Endothelial cell of umbilical vein (primary cell): ENCODE measurements at regions not wholly inside any gene's neighbourhood (a gene's known extent, or its start where the extent isn't known, plus 50 kb on each side); places are given as distances from the start of the nearest gene placed in this dataset.

Experiments used
- BruUV-seq: library from RNA; stranded (reverse); fragments of 400-500 nt; replicated peaks from 2 replicates; lab custom pipeline; 2021; lab: Mats Ljungman, UMichigan
- CTCF ChIA-PET: fragments of 300-600, 350-600 bp; sonication (Branson Sonifier 250); formaldehyde crosslinking; loops from one replicate; lab custom pipeline; 2021; ENCODE audit warnings: antibody characterized with exemption, inconsistent platforms; lab: Charles Lee
- POLR2A ChIA-PET: fragments of 300-600, 350-600 bp; sonication (Branson Sonifier 250); formaldehyde crosslinking; loops from one replicate; lab custom pipeline; 2021; ENCODE audit warnings: antibody characterized with exemption, inconsistent platforms; lab: Charles Lee
- DNase-seq: peaks from one replicate; pipeline ENCODE4 v3.0.0-alpha.2; 2011; ENCODE audit warnings: low read depth, low spot score
- FAIRE-seq: peaks from 2 replicates; lab custom pipeline; 2011; peaks lifted over from hg19 to GRCh38; lab: Jason Lieb, UNC
- H2AFZ ChIP-seq: 2 replicates; pipeline ENCODE4 v1.6.0; 2012; ENCODE audit warnings: low read depth, low read length, control low read depth, inconsistent platforms
- H3K27ac ChIP-seq: 2 replicates; pipeline ENCODE4 v1.5.1; 2011; ENCODE audit warnings: low read depth, mild to moderate bottlenecking, control low read depth, low read length, moderate library complexity; ENCODE audit not compliant: insufficient read depth
- H3K27me3 ChIP-seq, 2 experiments: 2 replicates each; pipeline versions ENCODE4 v1.6.0 to v1.6.1; 2011; ENCODE audit warnings: low read length in 2 of 2, mixed read lengths in 1 of 2; ENCODE audit not compliant: control insufficient read depth in 2 of 2, insufficient read depth in 2 of 2
- H3K36me3 ChIP-seq, 2 experiments: 2 replicates in 1 of 2; 3 replicates in 1 of 2; pipeline ENCODE4 v1.5.1; 2011; ENCODE audit warnings: low read length in 2 of 2, mild to moderate bottlenecking in 1 of 2, moderate library complexity in 1 of 2; ENCODE audit not compliant: control insufficient read depth in 2 of 2, insufficient read depth in 2 of 2; ENCODE audit errors: extremely low read depth in 1 of 2
- H3K4me1 ChIP-seq: 3 replicates; pipeline ENCODE4 v1.5.1; 2011; ENCODE audit warnings: mild to moderate bottlenecking, low read length; ENCODE audit not compliant: control insufficient read depth, insufficient read depth; ENCODE audit errors: extremely low read depth
- H3K4me2 ChIP-seq: 2 replicates; pipeline ENCODE4 v1.6.1; 2011; ENCODE audit warnings: low read length, control low read depth, mixed read lengths; ENCODE audit not compliant: insufficient read depth
- H3K4me3 ChIP-seq, 3 experiments: fragments of 200-600 bp in 1 of 3; sonication (generic), shearing (Covaris generic) in 1 of 3; replicated peaks in 1 of 3; 2 replicates each; pipeline ENCODE4 v1.5.1; 2011 to 2016; ENCODE audit warnings: control low read depth in 3 of 3, low read length in 3 of 3, mild to moderate bottlenecking in 2 of 3, inconsistent platforms in 1 of 3, low read depth in 1 of 3, moderate library complexity in 1 of 3; ENCODE audit not compliant: insufficient read depth in 1 of 3
- H3K79me2 ChIP-seq: 2 replicates; pipeline ENCODE4 v1.6.0; 2012; ENCODE audit warnings: low read length, inconsistent platforms; ENCODE audit not compliant: control insufficient read depth, insufficient read depth
- H3K9ac ChIP-seq: replicated peaks from 2 replicates; pipeline ENCODE3; 2011; ENCODE audit warnings: low read length, control low read depth; ENCODE audit not compliant: insufficient read depth; ENCODE audit errors: extremely low read depth
- H3K9me1 ChIP-seq: replicated peaks from 3 replicates; pipeline ENCODE4 v1.6.0; 2011; ENCODE audit warnings: mild to moderate bottlenecking, low read length; ENCODE audit not compliant: control insufficient read depth, insufficient read depth; ENCODE audit errors: extremely low read depth
- H3K9me3 ChIP-seq: replicated peaks from 2 replicates; pipeline ENCODE4 v1.5.1; 2012; ENCODE audit warnings: low read length, inconsistent platforms; ENCODE audit not compliant: control insufficient read depth, insufficient read depth
- H4K20me1 ChIP-seq: replicated peaks from 2 replicates; pipeline ENCODE3; 2011; ENCODE audit warnings: mild to moderate bottlenecking, low read length; ENCODE audit not compliant: control insufficient read depth, insufficient read depth; ENCODE audit errors: extremely low read depth
- EZH2 ChIP-seq: IDR thresholded peaks from 2 replicates; pipeline ENCODE4 v1.6.1; 2012; ENCODE audit warnings: borderline replicate concordance, low read depth, mild to moderate bottlenecking, moderate library complexity, low read length, inconsistent platforms; ENCODE audit not compliant: severe bottlenecking
- FOS ChIP-seq: IDR thresholded peaks from 2 replicates; pipeline ENCODE4 v1.6.1; 2011; ENCODE audit warnings: mild to moderate bottlenecking, low read length, moderate library complexity, borderline replicate concordance; ENCODE audit not compliant: insufficient read depth
- GATA2 ChIP-seq: IDR thresholded peaks from 2 replicates; pipeline ENCODE4 v1.7.0; 2011; ENCODE audit warnings: low read depth, mild to moderate bottlenecking, moderate library complexity, mixed read lengths, low read length; ENCODE audit not compliant: insufficient read length, insufficient read depth
- JUN ChIP-seq: IDR thresholded peaks from 2 replicates; pipeline ENCODE4 v1.6.1; 2011; ENCODE audit warnings: borderline replicate concordance, low read depth; ENCODE audit not compliant: insufficient read length, insufficient read depth
- MAX ChIP-seq: IDR thresholded peaks from 2 replicates; pipeline ENCODE4 v1.6.1; 2011; ENCODE audit not compliant: insufficient read depth, insufficient read length
- MYC ChIP-seq: IDR thresholded peaks from one replicate; pipeline ENCODE4 v1.6.1; 2011; ENCODE audit warnings: mild to moderate bottlenecking, low read depth, low read length
- POLR2A ChIP-seq: IDR thresholded peaks from 2 replicates; pipeline ENCODE4 v1.6.1; 2012; ENCODE audit warnings: low read depth, mild to moderate bottlenecking, control low read depth, low read length
- POLR2AphosphoS5 ChIP-seq: IDR thresholded peaks from 2 replicates; pipeline ENCODE4 v1.6.1; 2012; ENCODE audit warnings: low read depth, mild to moderate bottlenecking, control low read depth, low read length, moderate library complexity; ENCODE audit not compliant: insufficient read depth
- dilution Hi-C: fragments of 300-500 bp; cut with MboI; formaldehyde crosslinking; loops from one replicate; pipeline ENCODE4 v1.15.0; 2019; ENCODE audit warnings: low sequenced_read_pairs; ENCODE audit not compliant: extremely low pct_ligation_motif_present
- intact Hi-C: fragments of 100-400 bp; cut with micrococcal nuclease; formaldehyde crosslinking; loops from one replicate; pipeline ENCODE4 v1.10.0; 2022
- TF ChIP-seq, protein P1 (sequence below), 2 donors: IDR thresholded peaks; 1 replicate in 1 of 2; 2 replicates in 1 of 2; pipeline ENCODE4 v1.5.1; 2011; ENCODE audit warnings: low read length in 2 of 2, mild to moderate bottlenecking in 2 of 2, moderate library complexity in 2 of 2, control low read depth in 1 of 2, inconsistent platforms in 1 of 2, low read depth in 1 of 2; ENCODE audit not compliant: insufficient read depth in 1 of 2; ENCODE audit errors: extremely low read depth in 1 of 2

- Histone ChIP-seq H3K4me2 (no peak overlapping the region), H3K9ac (no peak overlapping the region), H3K9me3 (no peaks in the 10 kb centered on the region), H2AFZ (no peak overlapping the region), H3K27me3 (no peaks in the 10 kb centered on the region), H3K36me3 (no peaks in the 10 kb centered on the region), H3K4me1 (no peaks in the 10 kb centered on the region), H3K79me2 (no peaks in the 10 kb centered on the region), H3K27ac (no peak overlapping the region), H3K9me1 (no peaks in the 10 kb centered on the region), H4K20me1 (no peaks in the 10 kb centered on the region), H3K4me3 (no peak overlapping the region)
- FAIRE-seq, result no peak
- intact Hi-C loops, result no loop called here
- POLR2A ChIA-PET, result no interaction called here
- CTCF ChIA-PET, result interaction anchor here (1.1 kb wide), 1 partner anchor 107 kb away, joined by 3 read pairs; no protein-coding TSS in a partner anchor
- BruUV-seq, result no TSS peak
- DNase-seq, result no peak
- TF ChIP-seq POLR2A, result no peak
- TF ChIP-seq POLR2AphosphoS5, result no peak
- no peak for TF ChIP-seq GATA2
- TF ChIP-seq MAX, result no peak
- dilution Hi-C loops, result no loop called here
Measured at GRCh38 chr2:41293491-41293890, 754.3 kb upstream of the PKDCC start.

DNA sequence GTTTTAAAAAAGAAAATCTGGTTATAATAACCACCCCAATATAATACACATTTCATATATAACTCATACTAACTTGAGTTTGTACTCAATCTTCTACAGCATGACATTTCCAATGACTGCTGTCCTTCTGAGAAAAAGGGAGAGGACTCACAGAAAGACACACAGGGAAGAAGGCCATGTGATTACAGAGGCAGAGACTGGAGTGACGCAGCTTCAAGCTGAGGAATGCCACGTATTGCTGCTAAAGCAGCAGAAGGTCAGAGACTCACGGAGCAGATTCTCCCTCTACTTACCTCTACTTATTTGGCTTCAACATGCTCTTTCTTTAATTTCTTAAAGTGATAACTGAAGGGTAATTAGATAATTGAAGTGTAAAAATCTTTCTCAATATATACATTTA, 753.5 kb upstream of the PKDCC start:
- Histone ChIP-seq H3K27me3 (no peaks in the 10 kb centered on the region), H3K4me3 (no peak overlapping the region), H3K9me3 (no peaks in the 10 kb centered on the region), H2AFZ (no peak overlapping the region), H3K4me2 (no peak overlapping the region), H3K9ac (no peak overlapping the region), H3K79me2 (no peaks in the 10 kb centered on the region), H3K9me1 (no peaks in the 10 kb centered on the region), H4K20me1 (no peaks in the 10 kb centered on the region), H3K27ac (no peak overlapping the region), H3K36me3 (no peaks in the 10 kb centered on the region), H3K4me1 (no peaks in the 10 kb centered on the region)
- no TSS peak for BruUV-seq
- intact Hi-C loops (no loop called here), dilution Hi-C loops (no loop called here)
- ChIA-PET POLR2A (no interaction called here), CTCF (no interaction called here)
- TF ChIP-seq MYC, result no peak
- TF ChIP-seq GATA2, result no peak
- TF ChIP-seq JUN, result no peak
- no peak for TF ChIP-seq FOS
- no peak for TF ChIP-seq MAX
- no peak for TF ChIP-seq POLR2AphosphoS5
- TF ChIP-seq EZH2, result no peak
- TF ChIP-seq, protein P1, sequence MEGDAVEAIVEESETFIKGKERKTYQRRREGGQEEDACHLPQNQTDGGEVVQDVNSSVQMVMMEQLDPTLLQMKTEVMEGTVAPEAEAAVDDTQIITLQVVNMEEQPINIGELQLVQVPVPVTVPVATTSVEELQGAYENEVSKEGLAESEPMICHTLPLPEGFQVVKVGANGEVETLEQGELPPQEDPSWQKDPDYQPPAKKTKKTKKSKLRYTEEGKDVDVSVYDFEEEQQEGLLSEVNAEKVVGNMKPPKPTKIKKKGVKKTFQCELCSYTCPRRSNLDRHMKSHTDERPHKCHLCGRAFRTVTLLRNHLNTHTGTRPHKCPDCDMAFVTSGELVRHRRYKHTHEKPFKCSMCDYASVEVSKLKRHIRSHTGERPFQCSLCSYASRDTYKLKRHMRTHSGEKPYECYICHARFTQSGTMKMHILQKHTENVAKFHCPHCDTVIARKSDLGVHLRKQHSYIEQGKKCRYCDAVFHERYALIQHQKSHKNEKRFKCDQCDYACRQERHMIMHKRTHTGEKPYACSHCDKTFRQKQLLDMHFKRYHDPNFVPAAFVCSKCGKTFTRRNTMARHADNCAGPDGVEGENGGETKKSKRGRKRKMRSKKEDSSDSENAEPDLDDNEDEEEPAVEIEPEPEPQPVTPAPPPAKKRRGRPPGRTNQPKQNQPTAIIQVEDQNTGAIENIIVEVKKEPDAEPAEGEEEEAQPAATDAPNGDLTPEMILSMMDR (IDR thresholded peaks at IDR 0.05; ENCODE audit: extremely low read depth in 1 of 2, insufficient read depth in 1 of 2, low read depth in 1 of 2, low read length in 2 of 2), result no peak
- no peak for TF ChIP-seq POLR2A
- FAIRE-seq (no peak), DNase-seq (no peak)
